OCI-LY3 (cell line): ENCODE measurements at regions not wholly inside any gene's neighbourhood (a gene's known extent, or its start where the extent isn't known, plus 50 kb on each side); places are given as distances from the start of the nearest gene placed in this dataset.

Experiments used
- CTCF ChIP-seq: fragments of 200-600, 300-600 bp; sonication (generic); IDR thresholded peaks from 2 replicates; pipeline ENCODE4 v1.5.1; 2014; ENCODE audit warnings: antibody characterized with exemption, low read length, low read depth
- EZH2phosphoT487 ChIP-seq: fragments of 200-600 bp; shearing (Covaris generic); IDR thresholded peaks from 2 replicates; pipeline ENCODE4 v1.6.1; 2018; ENCODE audit warnings: antibody characterized with exemption, mixed run types, low read depth

- TF ChIP-seq CTCF (no peak), EZH2phosphoT487 (no peak)
Measured at GRCh38 chr6:115717472-115717871, 343.2 kb downstream of the FRK start.
